NCI-H2196 treated with DMSO at 0.1 percent for 48 hours (cell line): ENCODE measurements at regions not wholly inside any gene's neighbourhood (a gene's known extent, or its start where the extent isn't known, plus 50 kb on each side); places are given as distances from the start of the nearest gene placed in this dataset.

Experiments used
- DNase-seq: peaks from one replicate; lab custom pipeline; 2025; ENCODE audit not compliant: unreplicated experiment; lab: John Stamatoyannopoulos, UW

DNA sequence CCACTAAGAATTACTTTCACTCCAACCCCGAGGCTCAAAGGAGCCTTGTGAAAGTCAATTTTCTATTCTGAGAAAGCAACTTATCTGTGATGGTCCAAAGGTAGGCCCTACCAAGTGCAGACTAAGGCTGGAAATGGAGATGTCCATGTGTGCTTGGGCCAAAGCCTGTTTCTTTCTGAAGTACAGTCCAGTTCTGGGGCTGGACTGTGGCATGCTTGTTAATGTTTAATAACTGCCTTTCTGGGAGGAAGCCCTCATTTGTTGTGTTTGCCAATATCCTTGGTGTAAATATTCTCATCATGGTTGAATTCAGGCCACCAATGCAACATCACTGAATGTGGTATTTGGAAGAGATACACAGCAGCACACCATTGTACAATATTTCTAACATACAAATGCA, 182.3 kb upstream of the BCL6 start:
- no peak for DNase-seq

DNA sequence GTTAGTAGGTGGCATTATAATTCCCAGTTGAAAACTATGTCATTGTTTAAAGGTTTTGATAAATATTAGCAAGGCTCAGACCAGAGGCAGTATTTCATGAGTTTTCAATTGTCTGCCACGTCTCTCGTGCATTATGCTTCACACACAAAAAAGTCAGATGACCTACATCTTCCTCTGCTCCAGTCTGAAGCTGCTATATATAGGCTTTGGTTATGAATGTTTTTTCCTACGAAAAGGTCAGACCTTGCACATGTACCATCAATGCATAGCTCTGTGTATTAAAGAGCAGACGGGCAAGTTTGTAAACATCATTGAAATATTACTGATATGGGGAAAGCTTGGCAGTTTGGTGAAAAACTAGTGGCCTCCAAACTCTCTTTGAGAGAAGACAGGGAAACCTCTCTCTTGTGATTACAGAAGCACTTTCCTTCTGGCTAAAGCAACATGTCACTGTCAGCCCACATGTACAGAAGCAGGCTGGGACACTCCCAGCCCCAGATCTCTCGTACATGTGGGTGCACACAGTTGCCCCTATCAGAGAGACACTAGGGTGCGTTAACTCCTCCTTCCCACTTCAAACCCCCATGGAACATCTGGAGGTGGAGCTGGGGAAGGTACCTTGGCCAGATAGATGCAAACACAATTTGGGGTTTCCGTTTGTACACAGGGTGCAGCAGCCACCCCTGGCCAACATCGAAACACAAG, 184.0 kb upstream of the BCL6 start:
- DNase-seq = no peak

GRCh38 chr3:187930021-187930420, 184.8 kb upstream of the BCL6 start:
- no peak for DNase-seq

GRCh38 chr3:187931101-187931500, 185.8 kb upstream of the BCL6 start:
- DNase-seq = no peak

DNA sequence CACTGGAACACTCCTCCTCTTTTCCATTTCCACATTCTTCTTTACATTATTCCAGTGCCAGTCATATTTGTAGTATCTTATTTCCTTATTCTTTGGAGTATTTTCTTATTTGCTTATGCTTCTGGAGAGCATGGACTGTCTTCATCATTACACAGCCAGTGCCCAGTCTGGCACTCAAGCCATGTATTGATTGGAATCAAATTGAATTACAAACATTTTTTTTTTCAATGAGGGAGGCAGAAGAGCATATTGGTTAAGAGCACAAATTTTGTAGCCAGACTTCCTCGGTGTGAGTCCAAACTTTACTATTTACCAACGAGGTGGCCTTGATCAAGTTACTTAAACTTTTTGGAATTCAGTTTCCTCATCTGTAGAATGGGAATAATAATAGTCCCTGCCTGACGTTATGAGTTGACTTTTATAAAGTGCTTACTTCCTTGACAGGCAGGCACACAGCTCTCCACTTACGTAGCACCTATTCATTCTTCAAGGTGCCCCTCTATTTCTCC, 186.6 kb upstream of the BCL6 start:
- no peak for DNase-seq

DNA sequence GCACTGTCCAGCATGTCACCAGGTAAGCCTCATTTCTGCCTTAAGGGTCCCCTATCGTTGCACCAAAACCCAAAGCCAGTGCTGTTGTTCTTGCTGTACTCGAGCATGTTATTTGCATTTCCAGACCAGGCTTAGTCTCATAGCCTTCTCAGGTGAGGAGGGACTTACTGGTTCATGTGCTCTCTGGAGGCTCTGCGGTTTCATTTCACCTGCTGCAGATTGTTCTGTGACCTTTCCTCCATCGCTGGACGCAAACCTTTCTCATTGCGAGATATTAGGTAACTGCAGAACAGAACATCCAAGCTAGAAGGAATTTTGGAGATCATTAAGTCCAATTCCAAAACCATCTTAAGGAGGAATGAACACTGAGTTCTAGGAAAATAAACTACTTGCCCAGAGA, 187.3 kb upstream of the BCL6 start:
- no peak for DNase-seq

GRCh38 chr3:187935623-187936156, 190.4 kb upstream of the BCL6 start:
- DNase-seq = no peak

DNA sequence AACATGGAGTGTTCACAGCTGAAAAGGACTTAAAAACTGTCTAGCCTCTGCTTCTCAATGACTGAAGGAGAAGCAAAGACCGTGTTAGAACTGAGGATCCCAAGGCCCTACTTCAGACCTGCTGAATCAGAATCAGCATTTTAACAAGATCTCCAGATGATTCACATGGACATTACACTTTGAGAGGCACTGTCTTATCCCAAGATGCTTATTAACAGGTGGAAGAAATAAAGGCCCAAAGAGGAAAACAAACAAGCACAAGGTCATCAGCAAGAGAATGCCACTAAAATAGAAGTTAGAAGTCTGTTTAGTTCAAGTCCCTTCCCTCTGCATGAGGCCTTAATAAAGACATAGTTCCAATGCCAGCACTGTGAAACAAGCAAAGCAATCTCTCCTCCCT, 191.4 kb upstream of the BCL6 start:
- DNase-seq = no peak

DNA sequence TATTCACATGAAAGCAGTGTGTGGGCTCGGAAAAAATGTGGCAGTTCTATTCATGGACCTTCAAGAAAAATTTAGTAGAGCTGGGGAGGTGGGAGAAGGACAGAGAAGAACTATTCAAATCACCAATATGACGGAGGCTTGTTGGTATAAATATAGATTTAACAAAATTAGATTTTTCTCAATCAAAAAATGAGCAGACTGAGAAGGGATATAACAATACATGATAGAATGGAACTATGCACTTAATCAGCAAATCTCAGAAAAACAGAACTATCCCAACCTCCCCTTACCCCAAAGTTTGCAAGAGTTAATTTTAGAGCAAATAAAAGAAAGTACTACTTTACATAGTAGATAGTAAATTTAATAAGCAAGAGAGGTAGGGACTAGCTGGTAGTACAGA, 194.6 kb upstream of the BCL6 start:
- DNase-seq = no peak

- no peak for DNase-seq
Observed at GRCh38 chr3:187941135-187941847, 196.0 kb upstream of the BCL6 start.

DNA sequence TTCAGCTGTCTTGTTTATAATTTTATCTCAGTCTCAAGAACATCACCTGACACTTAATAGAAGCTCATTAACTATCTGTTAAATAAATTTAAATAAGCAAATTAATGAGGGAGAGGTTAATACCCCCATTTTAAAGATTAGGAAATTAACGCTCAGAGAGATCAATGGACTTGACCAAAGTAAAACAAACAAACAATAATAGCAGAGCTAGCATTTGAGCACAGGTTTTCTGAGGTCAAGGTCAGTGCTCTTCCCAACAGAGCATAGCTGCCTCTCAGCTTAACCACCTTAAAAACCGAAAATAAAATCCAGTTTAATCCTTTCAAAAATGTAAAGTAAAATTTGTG, 196.6 kb upstream of the BCL6 start:
- DNase-seq = no peak

GRCh38 chr3:187942658-187943241, 197.5 kb upstream of the BCL6 start:
- no peak for DNase-seq

- DNase-seq = peak; percentile 25
Observed at GRCh38 chr3:187943677-187944389, 198.6 kb upstream of the BCL6 start.

DNA sequence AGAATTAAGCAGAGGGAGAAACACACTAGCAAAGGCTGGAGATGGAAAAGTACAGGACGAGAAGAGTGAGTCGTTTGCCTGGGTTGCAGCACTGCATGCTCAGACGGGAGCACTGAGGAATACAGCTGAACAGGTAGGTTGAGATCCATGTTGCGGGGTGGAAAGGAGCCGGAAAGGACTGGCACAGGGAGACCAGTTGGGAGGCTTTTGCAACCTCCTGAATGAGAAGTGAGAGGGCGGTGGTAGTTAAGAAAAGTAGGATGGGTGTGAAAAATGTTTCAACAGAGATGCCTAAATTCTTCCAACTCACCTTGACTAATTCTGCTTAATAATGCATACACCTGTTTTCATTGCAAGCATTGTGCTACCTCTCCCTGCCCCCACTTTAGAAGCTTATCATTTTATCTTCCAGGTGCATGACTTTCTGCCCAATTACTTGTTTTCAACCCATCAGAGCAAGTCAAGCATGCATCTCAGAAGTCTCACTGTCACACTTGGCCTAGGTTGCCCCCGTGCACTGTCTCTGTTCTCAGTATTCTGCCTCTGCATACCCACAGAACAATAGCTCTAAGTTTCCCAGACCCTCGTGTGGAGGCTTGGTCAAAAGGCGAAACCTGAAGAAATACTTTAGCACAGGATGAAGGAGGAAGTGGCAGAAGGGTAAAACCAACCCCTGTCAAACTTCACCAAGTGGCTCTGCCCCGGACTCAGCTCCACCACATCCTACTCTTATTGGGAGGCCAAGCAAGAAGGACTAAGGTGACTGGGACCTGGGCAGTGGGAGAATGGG, 199.3 kb upstream of the BCL6 start:
- no peak for DNase-seq

GRCh38 chr3:187945374-187945773, 200.1 kb upstream of the BCL6 start:
- DNase-seq = no peak

DNA sequence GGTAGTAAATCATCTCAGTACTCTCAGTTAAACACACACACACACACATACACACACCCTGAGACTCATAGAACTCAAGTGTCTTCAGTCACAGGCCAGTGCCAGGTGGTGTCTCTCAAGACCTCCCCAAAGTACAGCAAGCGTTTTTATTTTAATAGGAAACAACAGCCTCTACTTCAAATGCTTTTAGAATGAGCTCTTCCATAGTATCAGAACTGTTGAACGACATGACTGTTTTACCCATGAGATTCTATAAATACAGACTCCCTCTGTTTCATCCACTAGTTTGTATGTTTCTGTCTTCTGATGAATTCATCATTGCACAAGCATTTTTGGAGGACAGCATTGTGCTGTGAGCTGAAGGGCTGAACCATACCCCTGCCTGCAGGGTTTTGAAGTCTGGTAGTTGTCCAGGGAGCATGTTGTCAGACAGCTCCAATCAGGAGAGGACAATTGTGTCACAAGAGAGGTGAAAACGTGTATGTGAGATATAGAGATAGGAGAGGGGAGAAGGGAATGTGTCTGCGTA, 201.0 kb upstream of the BCL6 start:
- no peak for DNase-seq

- DNase-seq = no peak
Observed at GRCh38 chr3:187946981-187947380, 201.7 kb upstream of the BCL6 start.

DNA sequence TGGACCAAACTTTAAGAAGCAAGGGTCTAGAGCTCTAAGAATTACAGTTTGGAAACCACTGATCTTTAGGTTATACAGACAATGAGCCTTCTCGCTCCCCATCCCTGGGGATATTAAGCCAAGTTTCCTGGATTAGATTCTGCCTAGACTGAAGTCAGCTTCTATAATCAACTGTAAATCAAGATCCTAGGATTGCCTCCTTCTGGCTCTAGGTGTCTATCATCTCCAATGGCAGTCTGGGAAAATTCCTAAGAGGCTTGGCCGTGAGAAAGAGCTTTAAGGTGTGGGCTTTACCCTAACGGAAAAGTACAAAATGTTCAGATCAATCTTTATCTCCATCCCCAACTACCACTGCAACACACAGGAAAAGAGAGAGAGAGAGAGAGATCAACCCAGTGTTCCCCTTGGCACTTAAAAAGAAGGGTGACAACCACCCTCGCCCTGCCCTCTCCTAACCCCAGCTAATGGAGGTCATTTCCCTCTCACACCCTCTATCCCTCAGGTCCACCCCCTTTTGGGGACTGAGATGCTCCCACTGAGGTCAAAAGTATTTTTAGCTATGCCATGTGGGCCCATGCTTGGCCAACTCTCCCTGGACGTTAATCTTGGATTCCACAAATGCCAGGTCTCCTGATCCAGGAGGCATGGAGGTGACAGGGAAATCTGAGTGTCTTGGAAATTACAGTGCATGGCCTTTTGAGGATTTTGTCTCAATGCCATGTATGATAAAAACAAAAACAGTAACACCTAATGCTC, 202.8 kb upstream of the BCL6 start:
- no peak for DNase-seq

- no peak for DNase-seq
Observed at GRCh38 chr3:187949093-187949820, 204.0 kb upstream of the BCL6 start.
